ENCODE measurements at regions not wholly inside any gene's neighbourhood (a gene's known extent, or its start where the extent isn't known, plus 50 kb on each side); places are given as distances from the start of the nearest gene placed in this dataset.

DNA sequence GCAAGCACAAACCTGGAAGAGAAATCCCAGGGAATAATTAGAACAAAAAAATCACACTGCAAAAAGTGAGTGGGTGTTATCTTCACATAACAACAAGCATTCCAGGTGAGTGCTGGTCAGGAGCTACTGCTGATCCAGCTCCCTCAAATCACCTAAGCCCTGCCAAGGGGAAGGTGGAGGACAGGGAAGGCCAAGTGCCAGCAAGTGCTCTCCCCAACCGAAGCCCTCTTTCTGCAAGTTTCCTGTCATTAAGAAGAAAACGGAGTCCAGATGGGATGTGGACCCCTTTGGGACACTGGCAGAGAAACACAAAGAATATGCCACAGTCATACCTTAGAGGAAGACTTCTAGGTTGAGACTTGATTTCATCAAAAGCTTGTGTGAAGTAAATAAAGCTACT, 933.0 kb upstream of the ZNF722 start:
- TF ChIP-seq, protein P1, sequence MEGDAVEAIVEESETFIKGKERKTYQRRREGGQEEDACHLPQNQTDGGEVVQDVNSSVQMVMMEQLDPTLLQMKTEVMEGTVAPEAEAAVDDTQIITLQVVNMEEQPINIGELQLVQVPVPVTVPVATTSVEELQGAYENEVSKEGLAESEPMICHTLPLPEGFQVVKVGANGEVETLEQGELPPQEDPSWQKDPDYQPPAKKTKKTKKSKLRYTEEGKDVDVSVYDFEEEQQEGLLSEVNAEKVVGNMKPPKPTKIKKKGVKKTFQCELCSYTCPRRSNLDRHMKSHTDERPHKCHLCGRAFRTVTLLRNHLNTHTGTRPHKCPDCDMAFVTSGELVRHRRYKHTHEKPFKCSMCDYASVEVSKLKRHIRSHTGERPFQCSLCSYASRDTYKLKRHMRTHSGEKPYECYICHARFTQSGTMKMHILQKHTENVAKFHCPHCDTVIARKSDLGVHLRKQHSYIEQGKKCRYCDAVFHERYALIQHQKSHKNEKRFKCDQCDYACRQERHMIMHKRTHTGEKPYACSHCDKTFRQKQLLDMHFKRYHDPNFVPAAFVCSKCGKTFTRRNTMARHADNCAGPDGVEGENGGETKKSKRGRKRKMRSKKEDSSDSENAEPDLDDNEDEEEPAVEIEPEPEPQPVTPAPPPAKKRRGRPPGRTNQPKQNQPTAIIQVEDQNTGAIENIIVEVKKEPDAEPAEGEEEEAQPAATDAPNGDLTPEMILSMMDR (conservative IDR thresholded peaks at IDR 0.05; ENCODE audit: low read length), result no peak
- no peak for TF ChIP-seq EZH2phosphoT487 (IDR thresholded peaks at IDR 0.05; ENCODE audit: borderline replicate concordance, low read depth, low read length)
